Coronary artery (tissue), 2 donors: ENCODE measurements at regions not wholly inside any gene's neighbourhood (a gene's known extent, or its start where the extent isn't known, plus 50 kb on each side); places are given as distances from the start of the nearest gene placed in this dataset.

Experiments used
- DNase-seq: peaks from one replicate; pipeline ENCODE4 v3.0.0-alpha.2; 2017; ENCODE audit warnings: low spot score
- H3K27ac ChIP-seq, 2 donors: fragments of 200-600 bp; sonication (generic); one replicate each; pipeline ENCODE4 v1.5.1; 2016 to 2019
- H3K4me3 ChIP-seq: fragments of 200-600 bp; sonication (generic); 2 replicates; pipeline ENCODE4 v1.5.1; 2016; ENCODE audit warnings: mild to moderate bottlenecking, moderate library complexity
- TF ChIP-seq, protein P1 (sequence below): fragments of 200-600 bp; sonication (generic); IDR thresholded peaks from one replicate; pipeline ENCODE4 v1.5.1; 2019; ENCODE audit warnings: antibody characterized with exemption

DNA sequence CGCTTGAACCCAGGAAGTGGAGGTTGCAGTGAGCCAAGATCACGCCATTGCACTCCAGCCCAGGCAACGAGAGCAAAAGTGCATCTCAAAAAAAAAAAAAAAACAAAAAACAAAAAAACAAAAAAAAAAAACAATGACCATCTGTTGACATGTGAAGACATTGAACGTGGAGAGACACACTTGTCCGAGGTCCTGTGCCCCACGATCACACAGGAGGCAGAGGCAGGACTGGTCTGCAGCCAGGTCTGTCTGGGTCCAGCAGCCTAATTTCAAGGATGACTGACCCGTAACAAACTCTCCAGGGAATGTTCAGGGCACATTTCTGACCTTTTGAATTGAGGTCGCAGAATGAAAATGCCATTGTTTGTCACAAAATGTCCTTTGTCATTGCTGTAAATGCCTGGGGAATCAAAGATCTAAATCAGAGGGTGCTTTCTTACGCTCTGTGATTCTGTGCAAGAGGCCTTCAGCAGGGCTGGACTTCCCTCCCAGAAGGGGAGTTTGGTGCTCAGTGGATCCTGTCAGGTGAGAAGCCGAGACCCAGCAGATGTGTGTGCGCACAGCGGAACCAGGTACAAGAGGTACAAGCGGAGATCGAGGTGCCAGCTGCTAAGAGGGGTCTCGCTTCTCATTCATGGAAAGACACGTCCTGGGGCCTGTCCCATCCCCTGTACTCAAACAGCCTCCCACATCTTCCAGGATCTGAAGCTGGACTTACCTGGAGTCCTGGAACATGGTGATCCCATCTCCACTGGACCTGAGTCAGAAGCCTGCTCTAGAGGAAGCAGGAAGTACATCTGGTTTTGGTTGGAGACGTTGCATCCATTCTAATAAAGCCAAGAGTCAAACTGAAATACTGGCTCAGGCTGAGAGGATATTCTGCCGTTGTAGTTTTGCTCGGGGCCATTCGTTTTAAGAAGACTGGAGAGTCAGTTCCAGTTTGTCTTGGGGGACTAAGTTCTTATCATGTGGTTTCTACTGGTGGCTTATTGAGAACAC lies 95.8 kb downstream of the IRF8 start:
- TF ChIP-seq, protein P1, sequence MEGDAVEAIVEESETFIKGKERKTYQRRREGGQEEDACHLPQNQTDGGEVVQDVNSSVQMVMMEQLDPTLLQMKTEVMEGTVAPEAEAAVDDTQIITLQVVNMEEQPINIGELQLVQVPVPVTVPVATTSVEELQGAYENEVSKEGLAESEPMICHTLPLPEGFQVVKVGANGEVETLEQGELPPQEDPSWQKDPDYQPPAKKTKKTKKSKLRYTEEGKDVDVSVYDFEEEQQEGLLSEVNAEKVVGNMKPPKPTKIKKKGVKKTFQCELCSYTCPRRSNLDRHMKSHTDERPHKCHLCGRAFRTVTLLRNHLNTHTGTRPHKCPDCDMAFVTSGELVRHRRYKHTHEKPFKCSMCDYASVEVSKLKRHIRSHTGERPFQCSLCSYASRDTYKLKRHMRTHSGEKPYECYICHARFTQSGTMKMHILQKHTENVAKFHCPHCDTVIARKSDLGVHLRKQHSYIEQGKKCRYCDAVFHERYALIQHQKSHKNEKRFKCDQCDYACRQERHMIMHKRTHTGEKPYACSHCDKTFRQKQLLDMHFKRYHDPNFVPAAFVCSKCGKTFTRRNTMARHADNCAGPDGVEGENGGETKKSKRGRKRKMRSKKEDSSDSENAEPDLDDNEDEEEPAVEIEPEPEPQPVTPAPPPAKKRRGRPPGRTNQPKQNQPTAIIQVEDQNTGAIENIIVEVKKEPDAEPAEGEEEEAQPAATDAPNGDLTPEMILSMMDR: no peak
- no peak for DNase-seq
- H3K4me3 ChIP-seq: no peak overlapping the region
- H3K27ac ChIP-seq: no peak overlapping the region

DNA sequence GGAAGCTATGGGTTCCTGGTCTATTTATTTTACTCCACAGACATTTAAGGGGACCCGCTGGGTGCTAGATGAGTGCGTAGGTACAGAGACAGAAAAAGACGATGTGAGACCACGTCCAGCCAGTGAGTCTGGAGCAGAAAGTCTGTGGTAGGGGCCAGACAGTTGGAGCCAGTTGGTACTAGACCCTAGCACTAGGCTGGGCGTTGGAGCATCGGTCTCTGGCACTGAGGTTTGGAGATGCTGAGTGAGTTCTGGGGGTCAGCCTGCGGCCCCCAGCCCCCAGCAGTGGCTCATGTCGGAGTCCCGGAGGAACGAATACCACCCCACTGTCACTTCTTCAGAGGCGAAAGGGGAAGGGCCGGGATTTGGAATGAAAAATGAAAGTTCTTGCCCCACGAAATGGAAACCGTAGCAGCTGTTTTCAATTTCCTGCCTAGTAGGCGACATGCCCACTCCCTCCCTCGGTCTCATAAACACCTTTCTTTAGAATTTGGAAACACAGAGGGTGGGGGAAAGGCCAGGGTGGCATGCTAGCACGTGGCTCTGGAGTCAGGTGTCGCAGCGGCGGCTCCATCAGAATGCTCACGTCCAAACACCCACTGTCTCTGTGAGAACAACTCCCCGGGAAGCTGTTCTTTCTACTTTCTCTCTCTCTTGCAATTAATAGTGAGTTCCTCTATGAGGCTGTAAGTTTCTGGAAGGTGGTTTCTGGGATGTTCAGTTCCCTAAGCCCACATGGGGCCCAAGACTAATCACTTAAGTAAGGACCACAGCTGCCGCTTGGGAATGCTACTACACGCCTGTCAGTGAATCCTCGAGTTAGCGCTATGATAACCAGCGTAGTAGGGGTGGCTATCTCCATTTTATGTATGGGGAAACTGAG lies 96.8 kb downstream of the IRF8 start:
- TF ChIP-seq, protein P1: no peak
- no peak overlapping the region for H3K27ac ChIP-seq
- DNase-seq: no peak
- no peak overlapping the region for H3K4me3 ChIP-seq

DNA sequence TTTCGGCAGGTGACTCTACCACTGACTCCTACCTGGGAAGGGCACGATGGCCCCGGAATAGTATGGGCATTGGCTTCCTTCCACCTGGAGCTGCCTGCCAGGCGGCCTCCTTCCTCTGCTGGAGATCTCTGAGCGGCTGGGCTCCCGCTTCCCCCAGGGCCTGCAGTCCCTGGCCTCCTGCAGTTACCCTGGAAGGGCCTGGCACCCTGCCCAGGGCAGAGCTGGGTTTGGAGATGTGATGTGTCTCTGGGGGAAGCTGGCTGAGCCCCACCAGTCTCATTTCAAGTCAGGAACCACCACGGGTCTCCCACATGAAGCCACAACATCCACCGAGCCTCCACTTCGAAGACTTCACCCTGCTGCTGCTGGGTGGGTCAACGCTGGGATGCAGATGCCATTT lies 97.9 kb downstream of the IRF8 start:
- no peak for DNase-seq
- Histone ChIP-seq H3K27ac (no peak overlapping the region), H3K4me3 (no peak overlapping the region)
- TF ChIP-seq, protein P1: no peak

DNA sequence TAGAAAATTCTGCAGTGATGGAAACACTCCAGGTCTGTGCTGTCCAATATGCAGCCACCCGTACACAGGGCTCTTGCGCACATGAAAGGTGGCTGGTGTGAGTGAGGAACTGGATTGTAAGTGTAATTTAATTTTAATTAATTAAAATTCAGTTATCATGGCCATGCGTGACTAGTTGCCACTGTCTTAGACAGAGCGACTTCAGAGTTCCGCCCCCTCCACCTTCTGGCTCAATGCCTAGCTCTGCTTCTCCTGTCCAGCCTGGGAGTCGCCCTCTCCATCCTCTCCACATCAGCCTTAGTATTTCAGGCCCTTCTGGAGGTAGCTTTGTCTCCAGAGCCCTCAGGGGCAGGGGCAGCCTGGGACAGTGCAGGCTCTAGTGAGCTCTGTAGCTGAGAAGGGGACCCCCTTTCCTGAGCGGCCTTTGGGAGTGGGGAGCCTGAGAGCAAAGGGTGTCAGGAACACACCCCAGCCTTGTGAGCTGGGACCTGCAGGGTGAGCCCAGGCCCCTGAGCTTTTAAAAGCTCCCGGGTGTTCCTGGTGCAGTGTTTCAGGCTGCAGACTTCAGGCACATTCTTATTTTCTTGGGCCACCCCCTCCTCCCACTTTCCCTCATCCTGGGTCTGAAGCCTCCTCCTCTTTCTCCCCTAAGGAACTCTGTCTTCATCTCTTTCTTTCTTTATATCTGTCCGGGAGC lies 99.4 kb downstream of the IRF8 start:
- TF ChIP-seq, protein P1: no peak
- H3K4me3 ChIP-seq: no peak overlapping the region
- H3K27ac ChIP-seq: no peak overlapping the region
- no peak for DNase-seq

DNA sequence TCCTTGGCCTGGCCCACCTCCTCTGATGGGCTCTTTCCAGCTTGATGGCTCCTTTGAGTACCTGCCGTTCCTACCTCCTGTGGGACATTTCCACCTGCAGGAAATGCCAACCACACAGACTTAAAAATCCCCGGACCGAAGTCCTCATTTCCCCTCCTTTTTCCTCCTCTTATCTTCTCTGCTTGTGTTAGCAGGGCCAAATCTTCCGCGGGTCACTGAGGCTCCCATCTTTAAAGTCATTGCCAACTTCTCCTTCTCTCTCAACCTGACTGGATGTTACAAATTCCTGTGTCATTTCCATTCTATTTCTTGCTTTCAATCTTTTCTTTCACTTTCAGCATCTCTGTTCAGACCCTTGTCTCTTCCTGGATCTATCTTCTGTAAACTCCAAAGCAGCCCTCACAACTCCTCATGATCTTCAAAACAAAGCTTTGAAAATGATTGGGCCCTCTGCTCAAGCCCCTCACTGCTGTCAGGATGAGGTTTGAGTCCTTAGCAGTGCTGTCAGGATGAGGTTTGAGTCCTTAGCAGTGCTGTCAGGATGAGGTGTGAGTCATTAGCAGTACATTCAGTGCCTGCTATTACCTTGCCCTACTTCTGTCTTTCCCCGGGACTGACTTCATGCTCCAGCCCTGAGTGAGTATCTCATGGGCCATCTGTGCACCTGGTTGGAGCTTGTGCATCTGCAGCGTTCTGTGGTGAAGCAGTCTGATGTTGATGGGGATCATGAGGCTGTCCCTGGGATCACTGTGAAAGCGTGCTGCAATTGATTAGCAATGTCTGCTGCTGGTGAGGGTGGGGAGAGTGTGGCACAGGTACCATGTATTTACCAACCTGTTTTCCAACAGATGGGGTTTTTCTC lies 100.1 kb downstream of the IRF8 start:
- H3K27ac ChIP-seq: no peak overlapping the region
- TF ChIP-seq, protein P1: no peak
- H3K4me3 ChIP-seq: no peak overlapping the region
- DNase-seq: peak; percentile 52

DNA sequence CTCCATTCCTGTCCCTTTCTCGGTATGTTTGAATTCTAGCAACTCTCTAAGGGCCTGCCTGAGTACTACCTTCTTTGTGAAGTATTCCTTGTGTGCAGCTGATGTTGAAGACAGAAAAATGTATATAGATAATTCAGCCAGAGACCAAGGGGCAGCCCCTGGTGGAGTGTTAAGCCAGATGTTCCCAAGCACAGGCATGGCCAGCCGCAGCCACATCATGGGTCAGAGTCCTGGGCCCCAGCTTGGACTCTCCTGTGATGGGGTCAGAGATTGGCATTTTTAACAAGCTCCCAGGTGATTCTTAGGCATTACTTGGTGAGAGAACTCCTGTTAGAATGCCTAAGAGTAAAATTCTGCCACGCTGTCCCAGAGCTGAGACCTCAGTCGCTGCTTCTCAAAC lies 100.8 kb downstream of the IRF8 start:
- Histone ChIP-seq H3K4me3 (no peak overlapping the region), H3K27ac (no peak overlapping the region)
- DNase-seq: peak; percentile 43
- TF ChIP-seq, protein P1: no peak
